K562 (cell line): ENCODE measurements at regions not wholly inside any gene's neighbourhood (a gene's known extent, or its start where the extent isn't known, plus 50 kb on each side); places are given as distances from the start of the nearest gene placed in this dataset.

Experiments
- ATAC-seq: fragments of 200-7000 bp; cut with Tn5 transposase; 3 replicates; pipeline ENCODE4 v1.9.1; 2020; ENCODE audit warnings: moderate library complexity
- BruUV-seq: library from RNA; stranded (reverse); fragments of 400-500 nt; replicated peaks from 2 replicates; lab custom pipeline; 2021; lab: Mats Ljungman, UMichigan
- CTCF ChIA-PET: fragments of 300-600 bp; formaldehyde crosslinking; extraction: SDS; loops from one replicate; lab custom pipeline; 2021; ENCODE audit warnings: low intra/inter-chr PET ratio; lab: Yijun Ruan, JAX
- POLR2A ChIA-PET: fragments of 300-600, 350-650 bp; sonication (Branson Sonifier 250); formaldehyde crosslinking; extraction: SDS; loops from one replicate; lab custom pipeline; 2021; ENCODE audit warnings: antibody characterized with exemption, inconsistent platforms; lab: Yijun Ruan, JAX
- DNase-seq, 4 experiments: peaks; one replicate each; pipeline versions ENCODE4 v3.0.0 to v3.0.0-alpha.2; 2011 to 2018; ENCODE audit warnings: low spot score in 3 of 4, mixed read lengths in 3 of 4; ENCODE audit errors: extremely low read depth in 1 of 4
- FAIRE-seq: peaks from 2 replicates; lab custom pipeline; 2011; peaks lifted over from hg19 to GRCh38; lab: Jason Lieb, UNC
- H2AFZ ChIP-seq: 2 replicates; pipeline ENCODE4 v1.6.0; 2011; ENCODE audit warnings: low read depth, low read length, control low read depth, inconsistent platforms
- H3K27ac ChIP-seq: fragments of 200-600 bp; 3 replicates; pipeline ENCODE4 v1.8.0; 2011; ENCODE audit warnings: low read depth, mild to moderate bottlenecking, control low read depth, inconsistent platforms, low read length, moderate library complexity, mixed read lengths; ENCODE audit errors: extremely low read depth
- H3K27me3 ChIP-seq, 2 experiments: fragments of 300-600 bp in 1 of 2; 2 replicates in 1 of 2; 3 replicates in 1 of 2; pipeline versions ENCODE4 v1.6.0 to v1.8.0; 2011; ENCODE audit warnings: inconsistent platforms in 2 of 2, low read length in 2 of 2, mild to moderate bottlenecking in 1 of 2, mixed read lengths in 1 of 2, moderate library complexity in 1 of 2; ENCODE audit not compliant: control insufficient read depth in 2 of 2, insufficient read depth in 2 of 2
- H3K36me3 ChIP-seq: fragments of 300-600 bp; 3 replicates; pipeline ENCODE4 v1.8.0; 2011; ENCODE audit warnings: mild to moderate bottlenecking, low read length, inconsistent platforms; ENCODE audit not compliant: control insufficient read depth, insufficient read depth
- H3K4me1 ChIP-seq, 2 experiments: fragments of 200-600 bp in 1 of 2; replicated peaks in 1 of 2; 2 replicates in 1 of 2; 3 replicates in 1 of 2; pipeline versions ENCODE4 v1.5.1 to v1.8.0; 2011; ENCODE audit warnings: inconsistent platforms in 2 of 2, low read length in 2 of 2, mild to moderate bottlenecking in 1 of 2, mixed read lengths in 1 of 2, moderate library complexity in 1 of 2; ENCODE audit not compliant: control insufficient read depth in 2 of 2, insufficient read depth in 2 of 2
- H3K4me2 ChIP-seq: 2 replicates; pipeline ENCODE4 v1.6.1; 2011; ENCODE audit warnings: low read length, control low read depth, inconsistent platforms, mixed read lengths; ENCODE audit not compliant: insufficient read depth
- H3K4me3 ChIP-seq: fragments of 200-600 bp; sonication (generic), shearing (Covaris generic); 2 replicates; pipeline ENCODE4 v1.5.1; 2016; ENCODE audit warnings: control low read depth, inconsistent platforms
- H3K79me2 ChIP-seq: fragments of 200-600 bp; 3 replicates; pipeline ENCODE4 v1.8.0; 2011; ENCODE audit warnings: low read length, inconsistent platforms; ENCODE audit not compliant: control insufficient read depth, insufficient read depth
- H3K9ac ChIP-seq, 2 experiments: 2 replicates each; pipeline versions ENCODE4 v1.6.0 to v1.6.1; 2011; ENCODE audit warnings: low read depth in 2 of 2, low read length in 2 of 2, control low read depth in 1 of 2, inconsistent platforms in 1 of 2, mild to moderate bottlenecking in 1 of 2, mixed read lengths in 1 of 2; ENCODE audit not compliant: insufficient read depth in 1 of 2
- H3K9me1 ChIP-seq: one replicate; pipeline ENCODE4 v1.6.0; 2011; ENCODE audit warnings: inconsistent platforms, mild to moderate bottlenecking, low read length, moderate library complexity; ENCODE audit not compliant: control insufficient read depth, insufficient read depth
- H3K9me3 ChIP-seq: replicated peaks from 2 replicates; pipeline ENCODE4 v1.5.1; 2011; ENCODE audit warnings: low read depth, low read length, inconsistent platforms; ENCODE audit not compliant: control insufficient read depth, insufficient read depth
- H4K20me1 ChIP-seq: replicated peaks from 2 replicates; pipeline ENCODE4 v1.6.1; 2011; ENCODE audit warnings: low read length, inconsistent platforms, mixed read lengths; ENCODE audit not compliant: control insufficient read depth, insufficient read depth
- ARID3B ChIP-seq: fragments of 250-450 bp; sonication (Bioruptor Pico); IDR thresholded peaks from 2 replicates; pipeline ENCODE4 v1.4.0; 2020; ENCODE audit warnings: borderline replicate concordance
- BRF1 ChIP-seq: IDR thresholded peaks from 3 replicates; pipeline ENCODE4 v1.6.1; 2011; ENCODE audit warnings: borderline replicate concordance, mild to moderate bottlenecking; ENCODE audit not compliant: insufficient read length; ENCODE audit errors: extremely low read depth
- CSDE1 ChIP-seq, 2 experiments: fragments of 450-650 bp; IDR thresholded peaks; 2 replicates each; pipeline ENCODE4 v1.6.1; 2016; ENCODE audit warnings: mild to moderate bottlenecking in 1 of 2
- FOXK2 ChIP-seq, 2 experiments: fragments of 450-650 bp; IDR thresholded peaks in 1 of 2; conservative IDR thresholded peaks in 1 of 2; 2 replicates each; pipeline ENCODE4 v1.6.1; 2016; ENCODE audit warnings: low read depth in 2 of 2, mild to moderate bottlenecking in 1 of 2
- HNRNPH1 ChIP-seq: fragments of 200-400 bp; formaldehyde crosslinking; optimal IDR thresholded peaks from 2 replicates; pipeline ENCODE3; 2017; ENCODE audit warnings: low read depth, mild to moderate bottlenecking, low read length, moderate library complexity
- HOXB6 ChIP-seq: fragments of 250-450 bp; sonication (Bioruptor Pico); IDR thresholded peaks from 2 replicates; pipeline ENCODE4 v1.5.1; 2022; ENCODE audit warnings: mild to moderate bottlenecking, borderline replicate concordance
- HSF4 ChIP-seq: fragments of 250-450 bp; sonication (Bioruptor Pico); IDR thresholded peaks from 2 replicates; pipeline ENCODE4 v2.1.2; 2022; ENCODE audit warnings: mild to moderate bottlenecking, moderate library complexity, borderline replicate concordance
- KLF16 ChIP-seq: IDR thresholded peaks from 2 replicates; pipeline ENCODE4 v1.6.1; 2016; ENCODE audit warnings: antibody characterized with exemption
- TRIM25 ChIP-seq: fragments of 450-650 bp; IDR thresholded peaks from 2 replicates; pipeline ENCODE4 v1.7.0; 2016; ENCODE audit warnings: borderline replicate concordance
- ZC3H4 ChIP-seq: sonication (generic); formaldehyde crosslinking; IDR thresholded peaks from 2 replicates; pipeline ENCODE4 v1.9.0; 2021; ENCODE audit warnings: missing genetic modification reagents, borderline replicate concordance
- ZNF507 ChIP-seq: conservative IDR thresholded peaks from 2 replicates; pipeline ENCODE4 v1.6.1; 2017; ENCODE audit warnings: missing genetic modification characterization, missing compliant biosample characterization
- WGBS: fragments of 100-300 bp; shearing (Covaris generic); methylation state at CpG from one replicate; pipeline ENCODE4 v1.1.6; 2016; ENCODE audit warnings: low coverage, mixed read lengths; ENCODE audit not compliant: insufficient coverage; ENCODE audit errors: missing lambda C conversion rate; 5-methylcytosine and 5-hydroxymethylcytosine counted together
- in situ Hi-C: fragments of 300-500 bp; cut with MboI; formaldehyde crosslinking; loops from 4 replicates; pipeline ENCODE4 v1.15.0; 2018; ENCODE audit warnings: inconsistent platforms, mixed read lengths
- intact Hi-C: fragments of 100-400 bp; cut with micrococcal nuclease; formaldehyde crosslinking; loops from 2 replicates; pipeline ENCODE4 v1.14.2; 2022

GRCh38 chr22:48841881-48842582 is 985.6 kb downstream of the BRD1 start:
- Histone ChIP-seq H3K36me3 (no peaks in the 10 kb centered on the region), H3K9me1 (no peaks in the 10 kb centered on the region), H3K27me3 (no peaks in the 10 kb centered on the region; a peak in 1 of 5 replicates), H4K20me1 (no peaks in the 10 kb centered on the region), H3K9me3 (no peaks in the 10 kb centered on the region), H3K4me1 (no peaks in the 10 kb centered on the region), H3K79me2 (no peaks in the 10 kb centered on the region), H3K27ac (no peak overlapping the region), H3K4me3 (no peak overlapping the region), H3K4me2 (no peak overlapping the region), H2AFZ (no peak overlapping the region), H3K9ac (no peak overlapping the region)
- in situ Hi-C loops: no loop called here
- ATAC-seq: no peak
- TF ChIP-seq HSF4 (CRISPR knock-in tag) (no peak), ZNF507 (tag) (no peak), KLF16 (no peak), HNRNPH1 (no peak), ARID3B (CRISPR knock-in tag) (no peak), HOXB6 (CRISPR knock-in tag) (no peak), FOXK2 (conservative IDR thresholded peaks at IDR 0.05 in 1 of 2, IDR thresholded peaks at IDR 0.05 in 1 of 2; ENCODE audit: low read depth in 2 of 2) (no peak), BRF1 (no peak), CSDE1 (IDR thresholded peaks at IDR 0.05) (no peak), ZC3H4 (CRISPR knock-in tag) (no peak), TRIM25 (no peak)
- intact Hi-C loops: no loop called here
- FAIRE-seq: no peak
- POLR2A ChIA-PET: interaction anchor here (0.7 kb wide), 1 partner anchor 619 kb away, joined by 4 read pairs; no protein-coding TSS in a partner anchor
- CTCF ChIA-PET: no interaction called here
- no peak for DNase-seq
- WGBS: 0% methylated on average over 15 of the region's 22 CpGs
- no TSS peak for BruUV-seq
